COLO668 (cell line): ENCODE measurements at regions not wholly inside any gene's neighbourhood (a gene's known extent, or its start where the extent isn't known, plus 50 kb on each side); places are given as distances from the start of the nearest gene placed in this dataset.

Source experiments
- DNase-seq: peaks from one replicate; lab custom pipeline; 2025; ENCODE audit not compliant: unreplicated experiment; lab: John Stamatoyannopoulos, UW

DNA sequence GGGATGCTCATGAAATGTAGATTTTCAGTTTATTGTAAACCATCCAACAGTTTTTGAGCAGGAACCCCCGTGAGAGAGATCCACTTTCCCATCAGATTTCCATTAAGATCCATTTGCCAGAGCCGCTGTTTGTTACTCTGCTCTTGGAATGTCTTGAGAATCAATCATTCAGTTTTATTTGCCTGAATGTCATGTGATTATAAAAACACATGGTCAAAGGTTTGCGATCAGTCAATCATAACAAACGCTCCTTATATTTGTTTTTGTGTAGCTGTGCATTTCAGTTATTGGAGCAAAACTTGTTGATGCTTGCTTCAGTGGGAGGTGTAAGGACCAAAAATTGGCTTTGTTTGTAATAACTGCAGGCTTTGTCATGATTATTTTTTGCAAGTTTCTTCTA is 155.8 kb upstream of the RHOBTB1 start:
- DNase-seq, result no peak

DNA sequence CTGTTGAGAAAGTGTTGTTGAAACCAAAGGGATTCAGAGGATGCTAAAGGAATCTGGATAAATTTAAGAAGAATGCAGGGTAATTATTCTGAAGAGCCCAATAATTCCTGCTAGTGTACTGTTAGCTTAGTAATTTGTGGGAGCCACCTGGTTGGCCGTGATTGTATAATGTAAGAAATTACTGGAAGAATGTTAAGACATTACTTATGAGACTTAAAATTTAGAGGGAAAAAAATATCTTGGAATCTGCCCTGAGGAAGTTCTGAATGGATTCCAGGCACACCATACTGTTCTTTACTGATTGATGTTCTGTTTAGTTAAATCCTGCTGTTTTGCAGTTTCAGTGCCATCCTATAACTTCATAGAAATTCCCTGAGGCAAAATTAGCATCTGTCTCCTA is 155.0 kb upstream of the RHOBTB1 start:
- DNase-seq, result no peak

DNA sequence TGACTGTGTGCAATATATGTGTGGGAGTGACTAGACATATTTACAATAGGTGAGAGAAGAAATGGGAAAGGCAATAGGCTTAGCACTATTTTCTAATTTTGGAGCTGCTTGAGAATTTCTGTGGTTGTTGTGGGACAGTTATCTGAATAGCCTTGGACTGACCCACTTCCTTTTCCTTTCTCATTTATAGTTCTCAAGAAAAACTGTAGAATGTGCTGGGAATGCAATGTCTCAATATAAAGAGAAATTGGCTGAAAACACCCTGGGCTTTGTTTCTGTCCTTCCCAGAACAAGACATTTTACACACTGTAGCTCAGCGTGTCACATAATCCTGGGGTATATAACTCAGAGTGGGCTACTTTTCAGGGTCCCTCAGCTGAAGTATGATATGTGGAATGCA is 153.0 kb upstream of the RHOBTB1 start:
- no peak for DNase-seq

DNA sequence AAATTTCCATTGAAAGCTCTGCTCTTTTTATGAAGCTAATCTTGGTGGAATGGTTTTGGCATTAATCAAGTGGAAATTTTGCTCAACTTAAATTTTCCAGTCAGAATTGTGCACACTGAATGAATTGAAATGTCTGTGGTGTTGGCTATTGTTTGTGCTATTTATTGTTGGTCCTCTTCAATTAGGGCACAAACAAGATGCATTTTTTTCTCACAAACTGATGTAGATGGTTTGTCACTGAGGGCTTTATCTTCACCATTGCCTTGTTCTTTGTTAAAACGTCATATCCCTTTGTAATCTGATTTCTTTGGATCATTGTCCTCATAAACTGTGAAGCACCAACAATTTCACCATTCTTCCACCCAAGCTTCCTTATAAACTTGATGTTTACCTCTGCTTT is 152.1 kb upstream of the RHOBTB1 start:
- DNase-seq, result no peak

DNA sequence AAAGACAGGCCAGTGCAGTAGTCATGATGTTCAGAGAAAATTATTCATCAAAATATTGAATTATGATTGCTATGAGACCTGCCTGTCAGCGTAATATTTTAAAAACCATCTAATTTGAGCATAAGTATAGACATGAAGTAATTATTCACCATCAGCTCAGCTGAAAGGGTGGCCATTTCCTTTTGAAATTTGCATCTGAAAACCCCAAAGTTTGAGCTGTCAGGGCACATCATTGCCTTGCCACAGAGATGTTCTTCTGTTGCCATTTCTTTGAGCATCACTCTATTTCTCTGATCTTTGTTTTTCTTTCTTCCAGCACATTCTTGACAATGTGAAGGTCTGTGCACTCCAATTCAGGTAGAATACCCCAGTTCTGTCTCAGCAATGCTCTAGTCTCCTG is 147.5 kb upstream of the RHOBTB1 start:
- no peak for DNase-seq

DNA sequence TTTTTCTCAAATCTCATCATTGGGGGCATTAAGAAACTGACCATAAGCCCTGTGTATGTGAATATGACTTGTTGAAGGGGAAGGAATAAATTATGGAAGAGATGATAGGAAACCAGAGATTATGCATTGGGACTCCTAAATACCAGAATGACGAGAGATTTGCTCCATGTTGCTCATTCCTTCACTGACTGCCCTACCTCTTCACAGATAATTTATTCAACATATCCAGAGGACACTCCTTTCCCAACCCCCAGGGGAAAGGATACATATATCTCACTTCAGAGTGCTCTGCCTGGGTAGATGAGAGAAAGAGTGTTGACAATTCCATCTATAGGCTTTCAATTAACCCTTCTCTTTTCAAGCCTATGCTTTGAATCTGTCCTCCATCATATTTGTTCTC is 145.3 kb upstream of the RHOBTB1 start:
- DNase-seq, result no peak

DNA sequence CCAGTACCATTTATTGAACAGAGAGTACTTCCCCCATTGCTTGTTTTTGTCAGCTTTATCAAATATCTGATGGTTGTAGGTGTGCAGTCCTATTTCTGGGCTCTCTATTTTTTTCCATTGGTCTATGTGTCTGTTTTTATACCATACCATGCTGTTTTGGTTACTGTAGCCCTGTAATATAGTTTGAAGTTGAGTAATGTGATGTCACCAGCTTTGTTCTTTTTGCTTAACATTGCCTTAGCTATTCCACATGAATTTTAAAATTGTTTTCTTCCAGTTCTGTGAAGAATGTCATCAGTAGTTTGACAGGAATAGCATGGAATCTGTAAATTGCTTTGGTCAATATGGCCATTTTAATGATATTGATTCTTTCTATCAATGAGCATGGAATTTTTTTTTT is 140.5 kb upstream of the RHOBTB1 start:
- no peak for DNase-seq

DNA sequence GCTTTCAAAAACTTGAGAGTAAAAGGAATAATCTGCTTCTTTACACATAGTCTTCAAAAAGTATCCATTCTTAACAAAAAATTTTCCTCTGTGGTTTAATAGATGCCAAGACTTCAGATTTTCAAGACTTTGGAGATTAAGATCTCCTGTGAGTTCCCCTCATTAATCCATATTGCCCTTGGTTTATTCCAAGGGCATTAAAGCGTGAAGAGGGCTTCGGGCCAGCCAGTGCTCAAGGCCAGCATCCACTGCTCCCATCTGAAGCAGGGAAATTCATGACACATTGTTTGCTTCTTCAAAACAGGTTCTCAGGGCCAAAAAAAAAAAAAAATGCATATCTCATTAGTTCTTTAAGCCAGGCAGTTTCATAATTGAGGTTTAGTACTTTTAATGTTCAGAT is 137.3 kb upstream of the RHOBTB1 start:
- no peak for DNase-seq

DNA sequence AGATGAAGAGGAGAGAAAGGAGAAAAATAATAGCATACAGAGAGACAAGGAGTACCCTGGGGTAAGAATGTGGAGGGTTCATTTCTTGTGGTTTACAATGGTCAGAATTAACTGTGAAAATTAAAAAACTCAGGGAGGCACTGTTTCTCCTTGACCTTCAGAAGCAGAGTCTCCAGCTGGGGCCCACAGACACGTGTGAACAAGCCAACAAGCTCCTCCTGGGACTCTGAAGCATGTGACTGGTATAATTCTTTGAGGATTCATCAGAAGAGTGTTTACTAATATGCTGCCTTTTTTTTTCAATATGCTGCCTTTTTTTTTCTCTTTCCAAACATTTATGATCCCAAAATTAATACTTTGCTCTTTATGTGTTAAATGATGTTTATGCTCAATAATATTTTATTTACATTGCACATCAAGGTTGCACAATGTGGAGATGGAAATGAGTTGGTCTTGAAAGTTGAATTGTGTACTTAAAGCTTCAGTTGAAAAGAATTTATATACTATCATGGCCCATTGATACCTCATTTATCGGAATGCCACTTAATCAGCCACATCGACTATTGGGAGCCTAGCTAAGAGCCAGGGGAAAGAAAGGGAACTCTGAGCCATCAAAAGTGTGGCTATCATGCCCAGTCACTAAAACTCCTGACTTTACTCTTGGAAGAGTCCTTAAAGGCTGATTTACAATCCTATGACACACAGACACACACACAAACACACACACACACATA is 134.7 kb upstream of the RHOBTB1 start:
- DNase-seq, result no peak

DNA sequence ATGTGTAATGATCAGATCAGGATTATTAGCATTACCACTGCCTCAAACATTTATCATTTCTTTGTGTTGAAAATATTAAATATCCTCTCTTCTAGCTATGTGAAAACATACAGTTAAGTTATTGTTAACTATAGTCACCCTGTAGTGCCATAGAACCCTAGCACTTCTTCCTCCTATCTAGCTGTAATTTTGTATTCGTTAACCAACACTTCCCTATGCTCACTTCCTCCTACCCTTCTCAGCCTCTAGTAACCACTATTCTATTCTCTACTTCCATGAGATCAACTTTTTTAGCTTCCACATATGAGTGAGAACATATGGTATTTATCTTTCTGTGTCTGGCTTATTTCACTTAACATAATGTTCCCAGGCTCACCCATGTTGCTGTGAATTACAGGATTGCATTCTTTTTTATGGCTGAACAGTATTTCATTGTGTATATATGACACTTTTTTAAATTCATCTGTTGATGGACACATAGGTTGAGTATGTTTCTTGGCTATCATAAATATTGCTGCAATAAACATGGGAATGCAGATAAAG is 132.7 kb upstream of the RHOBTB1 start:
- DNase-seq, result no peak

DNA sequence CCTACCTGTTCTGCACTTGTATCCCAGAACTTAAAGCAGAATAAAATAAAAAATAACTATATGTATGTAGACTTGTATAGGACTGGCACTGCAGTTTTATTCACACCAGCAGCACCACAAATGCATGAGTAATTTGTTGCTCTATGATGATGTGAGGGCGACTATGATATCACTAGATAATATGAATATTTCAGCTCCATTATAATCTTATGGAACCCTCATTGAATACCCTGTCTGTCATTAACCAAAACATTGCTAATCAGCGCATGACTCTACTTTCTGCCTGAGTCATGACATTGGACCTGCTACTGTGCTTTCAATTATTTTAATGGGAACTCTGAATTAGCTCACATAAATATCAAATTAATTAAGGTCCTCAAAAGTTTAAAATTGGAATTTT is 129.4 kb upstream of the RHOBTB1 start:
- DNase-seq, result no peak

DNA sequence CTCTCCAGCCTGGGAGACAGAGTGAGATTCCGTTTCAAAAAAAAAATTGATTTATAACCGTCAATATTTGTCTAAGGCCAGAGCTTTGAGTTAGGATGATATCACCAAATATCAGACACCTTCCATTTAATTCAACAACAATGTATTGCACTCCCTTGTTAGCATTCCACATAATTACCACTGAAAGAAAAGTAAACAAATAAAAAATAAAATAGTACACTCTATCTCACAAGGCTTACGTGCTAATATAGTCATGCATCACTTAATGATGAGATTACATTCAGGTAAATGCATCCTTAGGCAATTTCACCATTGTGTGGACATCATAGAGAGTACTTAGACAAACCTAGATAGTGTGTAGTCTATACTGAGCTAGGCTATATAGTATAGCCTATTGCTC is 127.6 kb upstream of the RHOBTB1 start:
- no peak for DNase-seq

DNA sequence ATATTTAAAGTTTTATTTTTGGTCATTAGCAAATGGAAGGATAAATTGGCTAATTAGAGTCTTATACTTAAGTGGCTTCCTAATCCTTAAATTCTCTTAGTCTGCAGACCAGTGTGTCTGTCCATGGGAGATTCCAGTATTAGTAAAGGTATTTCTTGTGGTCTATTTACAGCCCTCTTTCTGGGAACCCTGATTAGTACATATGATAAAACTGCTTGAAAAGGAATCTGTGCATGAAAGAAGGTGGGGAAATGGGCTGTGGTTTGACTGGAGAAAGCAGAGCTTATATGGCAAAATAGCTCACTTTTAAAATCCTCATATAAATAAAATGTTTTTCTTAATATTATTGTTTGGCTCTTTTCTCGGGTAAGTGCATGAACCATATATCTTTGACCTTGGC is 124.5 kb upstream of the RHOBTB1 start:
- DNase-seq, result no peak

DNA sequence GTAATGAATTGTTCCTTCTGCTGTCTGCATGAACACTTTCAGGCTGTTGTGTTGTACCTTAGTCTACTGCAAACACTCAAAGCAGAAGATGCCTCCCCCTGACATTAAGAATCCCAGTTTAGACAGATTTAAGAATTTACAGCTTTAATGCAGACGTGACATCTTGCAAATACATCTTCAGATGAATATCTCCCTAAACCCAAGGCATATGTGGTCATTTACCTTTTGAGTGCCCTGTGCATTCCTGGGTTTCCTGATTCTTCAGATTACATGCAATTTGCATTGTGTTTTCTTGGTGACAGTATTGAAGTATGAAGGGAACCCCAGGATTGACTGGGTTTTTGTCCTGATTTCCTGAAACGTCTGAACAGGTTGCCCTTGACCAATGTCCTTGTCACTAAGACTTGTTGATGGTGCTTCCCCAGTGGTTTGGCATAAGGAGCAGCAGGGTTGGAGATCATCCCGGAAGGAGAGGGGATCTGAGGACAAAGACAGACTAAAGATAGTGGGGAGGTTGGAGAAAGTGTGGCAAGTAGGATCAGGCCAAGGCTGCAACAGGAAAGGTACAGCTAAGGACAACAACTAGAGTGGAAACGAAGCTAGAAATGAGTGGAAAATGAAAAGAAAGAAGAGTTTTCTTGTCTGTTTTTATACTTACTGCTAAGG is 123.8 kb upstream of the RHOBTB1 start:
- DNase-seq, result no peak

DNA sequence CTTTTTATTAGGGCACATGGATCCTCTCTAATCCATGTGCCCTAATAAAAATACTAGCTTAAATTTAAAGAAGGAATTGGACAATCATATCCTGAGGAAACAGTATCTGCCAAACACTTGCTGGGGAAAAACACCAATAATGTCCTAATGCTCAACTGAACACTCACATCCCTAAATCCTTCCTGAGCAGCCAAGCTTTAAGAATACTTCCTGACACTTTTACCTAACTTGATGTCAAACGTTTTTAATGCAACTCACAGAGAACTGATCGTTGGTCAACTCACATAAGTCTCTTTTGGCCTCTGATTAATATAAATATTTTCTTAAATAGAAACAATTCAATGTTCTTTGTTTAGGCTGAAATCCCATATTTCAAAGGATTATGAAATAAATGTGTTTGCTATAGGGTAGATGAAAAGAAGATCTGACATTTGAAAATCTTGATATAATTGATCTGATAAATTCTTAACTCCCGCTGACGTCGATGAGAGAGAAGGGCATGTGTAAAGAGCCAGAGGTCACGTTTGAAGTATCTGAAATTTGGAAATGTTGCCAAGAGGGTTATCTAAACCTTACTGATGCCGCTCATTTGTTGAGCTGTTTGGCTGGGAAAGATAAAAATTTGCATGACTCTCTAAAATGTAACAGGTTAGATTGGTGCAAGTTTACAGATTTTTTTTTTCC is 122.8 kb upstream of the RHOBTB1 start:
- DNase-seq, result no peak

DNA sequence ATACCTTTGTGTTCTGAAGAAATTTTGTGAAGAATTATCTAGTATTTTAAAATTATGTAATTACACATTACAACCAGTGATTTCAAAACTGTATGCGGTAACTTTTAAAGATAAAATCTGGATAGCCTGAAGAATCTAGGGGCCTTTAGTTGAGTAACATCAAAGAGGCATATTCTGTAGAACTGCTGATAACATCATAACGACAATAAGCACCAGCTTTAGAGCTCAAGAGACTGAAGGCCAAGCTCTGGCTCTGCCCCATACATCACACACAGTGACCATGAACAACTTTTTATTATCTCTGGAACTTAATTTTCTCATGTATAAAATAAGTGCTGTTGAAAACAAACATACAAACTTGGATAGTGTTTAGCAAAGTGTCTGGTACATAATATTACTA is 121.1 kb upstream of the RHOBTB1 start:
- no peak for DNase-seq

DNA sequence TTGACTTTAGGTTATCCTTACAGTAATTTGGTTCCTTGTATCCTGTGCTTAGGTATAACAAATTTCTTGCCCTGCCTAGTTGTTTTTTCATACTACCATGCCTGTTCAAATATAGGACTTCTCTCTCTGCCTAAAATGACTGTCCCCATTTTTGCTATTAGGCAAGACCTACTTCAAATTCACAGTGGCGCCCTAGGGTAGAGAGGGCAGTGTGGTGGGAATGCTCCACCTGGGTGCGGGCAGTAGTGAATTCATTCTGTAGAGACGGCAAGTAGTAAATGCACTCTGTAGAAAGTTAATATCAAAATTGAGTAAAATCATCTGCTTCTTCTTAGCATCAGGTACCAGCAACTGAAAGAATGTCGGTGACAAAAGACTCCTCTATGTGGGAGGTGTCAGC is 120.4 kb upstream of the RHOBTB1 start:
- DNase-seq, result no peak

DNA sequence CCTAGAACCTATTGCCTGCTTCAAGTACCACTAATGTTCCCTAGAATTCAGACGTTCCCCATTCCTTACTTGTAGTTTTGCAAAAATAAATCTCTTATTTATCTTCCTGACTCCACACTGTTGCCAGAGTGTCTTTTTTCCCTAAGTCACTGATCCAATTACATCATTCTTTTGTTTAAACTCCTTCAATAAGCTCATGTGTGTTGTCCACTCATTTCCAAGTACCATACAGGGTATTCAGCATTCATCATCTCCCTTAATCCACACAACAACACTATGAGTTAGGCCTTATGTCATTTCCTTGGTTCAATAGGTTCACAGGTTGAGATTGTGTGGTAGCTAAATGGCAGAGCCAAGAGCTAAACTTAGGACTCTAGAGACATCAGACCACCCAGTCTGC is 119.9 kb upstream of the RHOBTB1 start:
- no peak for DNase-seq

DNA sequence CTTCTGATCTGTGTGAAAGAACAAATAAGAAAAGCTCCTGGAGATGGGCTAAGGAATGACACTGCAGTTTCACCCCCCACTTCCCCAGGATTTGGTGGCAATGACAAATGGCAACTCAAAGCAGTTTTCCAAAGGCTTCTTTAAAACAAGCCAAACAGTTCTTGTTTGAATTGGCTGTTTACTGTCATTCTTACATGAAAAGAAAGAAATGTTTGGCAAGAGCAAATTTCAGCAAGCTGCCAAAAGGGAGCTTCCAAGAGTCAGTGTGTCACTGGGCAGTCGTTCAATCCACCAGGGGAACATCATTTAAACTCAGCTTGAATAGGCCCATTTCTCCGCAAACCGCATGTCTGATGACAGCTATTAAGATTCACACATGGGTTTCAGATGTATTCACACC is 119.0 kb upstream of the RHOBTB1 start:
- DNase-seq, result no peak

DNA sequence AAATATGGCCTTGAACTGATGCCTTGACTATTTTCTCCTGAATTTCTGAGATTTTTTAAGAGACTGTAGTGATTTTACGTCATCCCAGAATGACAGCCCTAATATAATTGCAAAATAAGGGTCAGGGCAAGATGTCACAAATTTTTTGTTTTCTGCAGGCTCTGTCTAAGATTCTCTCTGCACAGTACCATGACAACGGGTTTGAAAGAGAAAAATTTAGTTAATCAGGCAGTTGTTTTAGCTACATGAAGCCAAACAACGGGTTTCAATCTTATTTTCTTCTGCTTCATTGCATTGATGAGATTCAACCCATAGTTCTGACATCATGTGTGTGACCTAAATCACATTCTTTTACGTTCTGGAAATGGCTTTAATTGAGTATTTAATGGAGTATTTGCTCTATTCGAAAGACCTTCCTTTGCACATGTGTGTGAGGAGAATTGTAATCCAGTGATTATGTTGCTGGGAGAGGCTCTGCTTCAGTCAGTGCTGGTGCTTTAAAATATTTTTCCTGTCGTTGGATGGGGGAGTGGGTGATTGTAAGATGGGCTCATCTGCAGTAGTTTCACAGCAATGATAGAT is 118.0 kb upstream of the RHOBTB1 start:
- DNase-seq, result no peak

DNA sequence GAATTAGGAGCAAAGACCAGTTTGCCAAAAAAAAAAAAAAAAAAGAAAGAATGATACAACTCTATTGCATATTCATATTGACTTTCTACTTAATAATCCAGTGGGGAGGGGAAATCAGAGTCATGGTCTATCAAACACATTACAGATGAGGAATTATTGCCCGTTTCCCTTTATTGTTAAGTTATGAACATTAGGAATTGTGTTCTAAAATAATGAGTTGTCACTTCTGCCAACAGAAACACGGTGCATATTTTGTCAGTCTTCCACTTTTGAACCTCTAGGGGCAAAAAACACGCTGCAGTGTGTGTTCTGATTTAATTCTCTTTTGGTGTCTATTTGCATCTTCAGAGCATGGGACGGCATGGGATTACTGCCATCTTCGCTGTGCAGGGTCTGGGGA is 115.7 kb upstream of the RHOBTB1 start:
- DNase-seq, result no peak
